GM23338 (cell line): ENCODE measurements at regions not wholly inside any gene's neighbourhood (a gene's known extent, or its start where the extent isn't known, plus 50 kb on each side); places are given as distances from the start of the nearest gene placed in this dataset.

Source experiments
- CTCF ChIP-seq, 2 experiments: fragments of 200-600 bp in 1 of 2; sonication (generic) in 1 of 2; conservative IDR thresholded peaks; 2 replicates each; pipeline versions ENCODE4 v1.5.1 to v1.6.1; 2016 to 2017; ENCODE audit warnings: antibody characterized with exemption in 2 of 2, low read depth in 2 of 2, mild to moderate bottlenecking in 2 of 2, moderate library complexity in 1 of 2
- EZH2 ChIP-seq: fragments of 200-600 bp; sonication (generic); IDR thresholded peaks from one replicate; pipeline ENCODE4 v1.8.0; 2017; ENCODE audit warnings: antibody characterized with exemption, mild to moderate bottlenecking, low read depth; ENCODE audit not compliant: unreplicated experiment
- EZH2phosphoT487 ChIP-seq: fragments of 200-600 bp; sonication (generic); IDR thresholded peaks from one replicate; pipeline ENCODE4 v1.8.1; 2018; ENCODE audit warnings: antibody characterized with exemption; ENCODE audit not compliant: unreplicated experiment
- NANOG ChIP-seq: IDR thresholded peaks from 2 replicates; pipeline ENCODE4 v1.6.1; 2016; ENCODE audit warnings: antibody characterized with exemption, borderline replicate concordance
- POLR2AphosphoS5 ChIP-seq: IDR thresholded peaks from 2 replicates; pipeline ENCODE4 v1.6.1; 2016; ENCODE audit warnings: antibody characterized with exemption, low read depth
- REST ChIP-seq: IDR thresholded peaks from one replicate; pipeline ENCODE4 v1.6.1; 2018; ENCODE audit warnings: antibody characterized with exemption; ENCODE audit not compliant: unreplicated experiment
- TF ChIP-seq, protein P1 (sequence below): fragments of 250-450 bp; sonication (Bioruptor Pico); IDR thresholded peaks from 2 replicates; pipeline ENCODE4 v1.5.0; 2020; ENCODE audit warnings: mild to moderate bottlenecking, moderate library complexity

- TF ChIP-seq CTCF (conservative IDR thresholded peaks at IDR 0.05; ENCODE audit: low read depth in 2 of 2) (no peak), EZH2 (no peak), REST (no peak), POLR2AphosphoS5 (no peak), EZH2phosphoT487 (no peak), NANOG (no peak)
- TF ChIP-seq, protein P1, sequence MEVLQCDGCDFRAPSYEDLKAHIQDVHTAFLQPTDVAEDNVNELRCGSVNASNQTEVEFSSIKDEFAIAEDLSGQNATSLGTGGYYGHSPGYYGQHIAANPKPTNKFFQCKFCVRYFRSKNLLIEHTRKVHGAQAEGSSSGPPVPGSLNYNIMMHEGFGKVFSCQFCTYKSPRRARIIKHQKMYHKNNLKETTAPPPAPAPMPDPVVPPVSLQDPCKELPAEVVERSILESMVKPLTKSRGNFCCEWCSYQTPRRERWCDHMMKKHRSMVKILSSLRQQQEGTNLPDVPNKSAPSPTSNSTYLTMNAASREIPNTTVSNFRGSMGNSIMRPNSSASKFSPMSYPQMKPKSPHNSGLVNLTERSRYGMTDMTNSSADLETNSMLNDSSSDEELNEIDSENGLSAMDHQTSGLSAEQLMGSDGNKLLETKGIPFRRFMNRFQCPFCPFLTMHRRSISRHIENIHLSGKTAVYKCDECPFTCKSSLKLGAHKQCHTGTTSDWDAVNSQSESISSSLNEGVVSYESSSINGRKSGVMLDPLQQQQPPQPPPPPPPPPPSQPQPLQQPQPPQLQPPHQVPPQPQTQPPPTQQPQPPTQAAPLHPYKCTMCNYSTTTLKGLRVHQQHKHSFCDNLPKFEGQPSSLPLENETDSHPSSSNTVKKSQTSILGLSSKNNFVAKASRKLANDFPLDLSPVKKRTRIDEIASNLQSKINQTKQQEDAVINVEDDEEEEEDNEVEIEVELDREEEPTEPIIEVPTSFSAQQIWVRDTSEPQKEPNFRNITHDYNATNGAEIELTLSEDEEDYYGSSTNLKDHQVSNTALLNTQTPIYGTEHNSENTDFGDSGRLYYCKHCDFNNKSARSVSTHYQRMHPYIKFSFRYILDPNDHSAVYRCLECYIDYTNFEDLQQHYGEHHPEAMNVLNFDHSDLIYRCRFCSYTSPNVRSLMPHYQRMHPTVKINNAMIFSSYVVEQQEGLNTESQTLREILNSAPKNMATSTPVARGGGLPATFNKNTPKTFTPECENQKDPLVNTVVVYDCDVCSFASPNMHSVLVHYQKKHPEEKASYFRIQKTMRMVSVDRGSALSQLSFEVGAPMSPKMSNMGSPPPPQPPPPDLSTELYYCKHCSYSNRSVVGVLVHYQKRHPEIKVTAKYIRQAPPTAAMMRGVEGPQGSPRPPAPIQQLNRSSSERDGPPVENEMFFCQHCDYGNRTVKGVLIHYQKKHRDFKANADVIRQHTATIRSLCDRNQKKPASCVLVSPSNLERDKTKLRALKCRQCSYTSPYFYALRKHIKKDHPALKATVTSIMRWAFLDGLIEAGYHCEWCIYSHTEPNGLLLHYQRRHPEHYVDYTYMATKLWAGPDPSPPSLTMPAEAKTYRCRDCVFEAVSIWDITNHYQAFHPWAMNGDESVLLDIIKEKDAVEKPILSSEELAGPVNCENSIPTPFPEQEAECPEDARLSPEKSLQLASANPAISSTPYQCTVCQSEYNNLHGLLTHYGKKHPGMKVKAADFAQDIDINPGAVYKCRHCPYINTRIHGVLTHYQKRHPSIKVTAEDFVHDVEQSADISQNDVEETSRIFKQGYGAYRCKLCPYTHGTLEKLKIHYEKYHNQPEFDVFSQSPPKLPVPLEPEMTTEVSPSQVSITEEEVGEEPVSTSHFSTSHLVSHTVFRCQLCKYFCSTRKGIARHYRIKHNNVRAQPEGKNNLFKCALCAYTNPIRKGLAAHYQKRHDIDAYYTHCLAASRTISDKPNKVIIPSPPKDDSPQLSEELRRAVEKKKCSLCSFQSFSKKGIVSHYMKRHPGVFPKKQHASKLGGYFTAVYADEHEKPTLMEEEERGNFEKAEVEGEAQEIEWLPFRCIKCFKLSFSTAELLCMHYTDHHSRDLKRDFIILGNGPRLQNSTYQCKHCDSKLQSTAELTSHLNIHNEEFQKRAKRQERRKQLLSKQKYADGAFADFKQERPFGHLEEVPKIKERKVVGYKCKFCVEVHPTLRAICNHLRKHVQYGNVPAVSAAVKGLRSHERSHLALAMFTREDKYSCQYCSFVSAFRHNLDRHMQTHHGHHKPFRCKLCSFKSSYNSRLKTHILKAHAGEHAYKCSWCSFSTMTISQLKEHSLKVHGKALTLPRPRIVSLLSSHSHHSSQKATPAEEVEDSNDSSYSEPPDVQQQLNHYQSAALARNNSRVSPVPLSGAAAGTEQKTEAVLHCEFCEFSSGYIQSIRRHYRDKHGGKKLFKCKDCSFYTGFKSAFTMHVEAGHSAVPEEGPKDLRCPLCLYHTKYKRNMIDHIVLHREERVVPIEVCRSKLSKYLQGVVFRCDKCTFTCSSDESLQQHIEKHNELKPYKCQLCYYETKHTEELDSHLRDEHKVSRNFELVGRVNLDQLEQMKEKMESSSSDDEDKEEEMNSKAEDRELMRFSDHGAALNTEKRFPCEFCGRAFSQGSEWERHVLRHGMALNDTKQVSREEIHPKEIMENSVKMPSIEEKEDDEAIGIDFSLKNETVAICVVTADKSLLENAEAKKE (CRISPR knock-in tag): no peak
These were observed 195.7 kb upstream of the NRG3 start for GRCh38 chr10:81679291-81679690.
